CD4-positive, alpha-beta T cell (primary cell): ENCODE measurements at regions not wholly inside any gene's neighbourhood (a gene's known extent, or its start where the extent isn't known, plus 50 kb on each side); places are given as distances from the start of the nearest gene placed in this dataset.

Source experiments
- ATAC-seq: fragments of 200-7000 bp; cut with Tn5 transposase; one replicate; pipeline ENCODE4 v1.10.0; 2022; ENCODE audit warnings: mild to moderate bottlenecking; ENCODE audit not compliant: poor library complexity
- CTCF ChIA-PET: fragments of 350-600 bp; sonication (Branson Sonifier 250); formaldehyde crosslinking; loops from one replicate; lab custom pipeline; 2021; ENCODE audit warnings: antibody characterized with exemption, inconsistent platforms; lab: Charles Lee
- POLR2A ChIA-PET: fragments of 350-600 bp; sonication (Branson Sonifier 250); formaldehyde crosslinking; loops from one replicate; lab custom pipeline; 2021; ENCODE audit warnings: antibody characterized with exemption, inconsistent platforms; lab: Charles Lee
- DNase-seq, 14 experiments: peaks; one replicate each; pipeline ENCODE4 v3.0.0-alpha.2; 2013 to 2020; ENCODE audit warnings: mixed read lengths in 2 of 14
- H3K27ac ChIP-seq, 2 donors: one replicate each; pipeline versions ENCODE4 v1.5.1 to v1.7.0; 2013; ENCODE audit warnings: low read length in 2 of 2, low read depth in 1 of 2, mild to moderate bottlenecking in 1 of 2
- H3K27me3 ChIP-seq, 2 experiments: 1 replicate in 1 of 2; 2 replicates in 1 of 2; pipeline versions ENCODE4 v1.6.1 to v1.7.0; 2013; ENCODE audit warnings: low read length in 2 of 2, control low read depth in 1 of 2, mild to moderate bottlenecking in 1 of 2, moderate library complexity in 1 of 2; ENCODE audit not compliant: insufficient read depth in 2 of 2, control insufficient read depth in 1 of 2
- H3K36me3 ChIP-seq: one replicate; pipeline ENCODE4 v1.6.1; 2013; ENCODE audit warnings: low read length, control low read depth; ENCODE audit not compliant: insufficient read depth
- H3K4me1 ChIP-seq: one replicate; pipeline ENCODE4 v1.6.1; 2013; ENCODE audit warnings: low read length, control low read depth; ENCODE audit not compliant: insufficient read depth
- H3K4me3 ChIP-seq: one replicate; pipeline ENCODE4 v1.5.1; 2013; ENCODE audit warnings: mild to moderate bottlenecking, low read length, moderate library complexity
- H3K9me3 ChIP-seq, 2 experiments: 1 replicate in 1 of 2; 2 replicates in 1 of 2; pipeline versions ENCODE4 v1.6.1 to v1.7.0; 2013; ENCODE audit warnings: low read length in 2 of 2, mild to moderate bottlenecking in 2 of 2, control low read depth in 1 of 2, moderate library complexity in 1 of 2; ENCODE audit not compliant: control insufficient read depth in 1 of 2, insufficient read depth in 1 of 2
- H3K27ac Mint-ChIP-seq: one replicate; pipeline ENCODE4 v1.8.0; 2020; ENCODE audit warnings: mixed read lengths
- H3K27me3 Mint-ChIP-seq: one replicate; pipeline ENCODE4 v1.8.0; 2021; ENCODE audit warnings: mixed read lengths
- H3K36me3 Mint-ChIP-seq: one replicate; pipeline ENCODE4 v1.8.0; 2021; ENCODE audit warnings: low read depth, mixed read lengths
- H3K4me1 Mint-ChIP-seq: one replicate; pipeline ENCODE4 v1.8.0; 2021; ENCODE audit warnings: low read depth, mixed read lengths
- H3K4me3 Mint-ChIP-seq: one replicate; pipeline ENCODE4 v1.8.0; 2020; ENCODE audit warnings: mild to moderate bottlenecking, mixed read lengths
- H3K9me3 Mint-ChIP-seq: one replicate; pipeline ENCODE4 v1.8.0; 2020; ENCODE audit warnings: mixed read lengths
- CTCF ChIP-seq: fragments of 200-600 bp; IDR thresholded peaks from one replicate; pipeline ENCODE4 v1.8.0; 2022; ENCODE audit warnings: antibody characterized with exemption, mild to moderate bottlenecking
- intact Hi-C, 2 experiments: fragments of 100-400 bp; cut with DNase I in 1 of 2; cut with micrococcal nuclease in 1 of 2; formaldehyde crosslinking; loops; one replicate each; pipeline versions ENCODE4 v1.15.1 to v1.9.0; 2023 to 2025; cut with DNase I, micrococcal nuclease

GRCh38 chr5:23257656-23258055 lies 249.8 kb upstream of the PRDM9 start:
- no peak for ATAC-seq
- DNase-seq = no peak
- no peak overlapping the region for H3K4me3 ChIP-seq
- no peaks in the 10 kb centered on the region for H3K27me3 ChIP-seq
- no peak overlapping the region for H3K27ac Mint-ChIP-seq
- H3K36me3 Mint-ChIP-seq = no peaks in the 10 kb centered on the region
- ChIA-PET CTCF (no interaction called here), POLR2A (no interaction called here)
- no peaks in the 10 kb centered on the region for H3K27me3 Mint-ChIP-seq
- H3K4me3 Mint-ChIP-seq = no peak overlapping the region
- no peaks in the 10 kb centered on the region for H3K4me1 Mint-ChIP-seq
- intact Hi-C loops = no loop called here
- peaks cover 5% of the 10 kb centered on the region for H3K9me3 Mint-ChIP-seq
- H3K4me1 ChIP-seq = no peaks in the 10 kb centered on the region
- peaks cover 0 to 9% of the 10 kb centered on the region in 2 experiments for H3K9me3 ChIP-seq
- no peak for TF ChIP-seq CTCF
- no peaks in the 10 kb centered on the region for H3K36me3 ChIP-seq
- H3K27ac ChIP-seq = no peak overlapping the region

GRCh38 chr5:23253621-23254198 lies 253.7 kb upstream of the PRDM9 start:
- intact Hi-C loops = no loop called here
- no peak for TF ChIP-seq CTCF
- H3K27me3 Mint-ChIP-seq = no peaks in the 10 kb centered on the region
- Histone ChIP-seq H3K36me3 (no peaks in the 10 kb centered on the region), H3K4me1 (no peaks in the 10 kb centered on the region), H3K4me3 (no peak overlapping the region), H3K27ac (no peak overlapping the region), H3K9me3 (peaks cover 0 to 4% of the 10 kb centered on the region in 2 experiments), H3K27me3 (no peaks in the 10 kb centered on the region)
- DNase-seq (no peak), ATAC-seq (no peak)
- ChIA-PET CTCF (no interaction called here), POLR2A (no interaction called here)
- H3K4me3 Mint-ChIP-seq = no peak overlapping the region
- no peak overlapping the region for H3K27ac Mint-ChIP-seq
- peaks cover 5% of the 10 kb centered on the region for H3K9me3 Mint-ChIP-seq
- no peaks in the 10 kb centered on the region for H3K36me3 Mint-ChIP-seq
- H3K4me1 Mint-ChIP-seq = no peaks in the 10 kb centered on the region

- H3K36me3 Mint-ChIP-seq = no peaks in the 10 kb centered on the region
- CTCF ChIA-PET = no interaction called here
- POLR2A ChIA-PET = no interaction called here
- no peak for DNase-seq
- H3K4me1 Mint-ChIP-seq = no peaks in the 10 kb centered on the region
- peaks cover 5% of the 10 kb centered on the region for H3K9me3 Mint-ChIP-seq
- H3K4me3 ChIP-seq = no peak overlapping the region
- H3K27ac Mint-ChIP-seq = no peak overlapping the region
- no peaks in the 10 kb centered on the region for H3K27me3 ChIP-seq
- no peak for TF ChIP-seq CTCF
- no peaks in the 10 kb centered on the region for H3K36me3 ChIP-seq
- no peaks in the 10 kb centered on the region for H3K4me1 ChIP-seq
- H3K27me3 Mint-ChIP-seq = no peaks in the 10 kb centered on the region
- intact Hi-C loops = no loop called here
- no peak overlapping the region for H3K27ac ChIP-seq
- no peak overlapping the region for H3K4me3 Mint-ChIP-seq
- ATAC-seq = no peak
- peaks cover 0 to 9% of the 10 kb centered on the region in 2 experiments for H3K9me3 ChIP-seq
Measured at GRCh38 chr5:23242891-23243290, 264.5 kb upstream of the PRDM9 start.
